Cardiac muscle cell (in vitro differentiated cells and primary cell): ENCODE measurements at regions not wholly inside any gene's neighbourhood (a gene's known extent, or its start where the extent isn't known, plus 50 kb on each side); places are given as distances from the start of the nearest gene placed in this dataset.
"Not testable (repeated sequence)": the region's sequence is repeated elsewhere in the genome, so short reads cannot be mapped to it uniquely, and the experiment has no call there.

Experiments
- DNase-seq, 2 donors: peaks; one replicate each; pipeline versions ENCODE4 v3.0.0 to v3.0.0-alpha.2; 2010 to 2017; ENCODE audit warnings: low read depth in 1 of 2, low spot score in 1 of 2
- H3K27ac ChIP-seq: fragments of 200-600 bp; sonication (generic); 2 replicates; pipeline ENCODE4 v1.5.1; 2016
- H3K27me3 ChIP-seq: fragments of 200-600 bp; sonication (generic); 2 replicates; pipeline ENCODE4 v1.6.0; 2016; ENCODE audit warnings: control low read depth
- H3K36me3 ChIP-seq: fragments of 200-600 bp; sonication (generic); 2 replicates; pipeline ENCODE4 v1.5.1; 2016; ENCODE audit warnings: control low read depth
- H3K4me1 ChIP-seq: fragments of 200-600 bp; sonication (generic); 2 replicates; pipeline ENCODE4 v1.8.1; 2017; ENCODE audit warnings: low read depth, mild to moderate bottlenecking, mixed run types
- H3K4me3 ChIP-seq: fragments of 200-600 bp; sonication (generic); 2 replicates; pipeline ENCODE4 v1.5.1; 2016; ENCODE audit warnings: mild to moderate bottlenecking
- H3K9me3 ChIP-seq: fragments of 200-600 bp; sonication (generic); 2 replicates; pipeline ENCODE4 v1.5.1; 2017; ENCODE audit warnings: low read depth, mild to moderate bottlenecking, control low read depth
- TF ChIP-seq, protein P1 (sequence below): IDR thresholded peaks from 2 replicates; pipeline ENCODE4 v1.5.1; 2012; ENCODE audit warnings: low read depth, mild to moderate bottlenecking, low read length

DNA sequence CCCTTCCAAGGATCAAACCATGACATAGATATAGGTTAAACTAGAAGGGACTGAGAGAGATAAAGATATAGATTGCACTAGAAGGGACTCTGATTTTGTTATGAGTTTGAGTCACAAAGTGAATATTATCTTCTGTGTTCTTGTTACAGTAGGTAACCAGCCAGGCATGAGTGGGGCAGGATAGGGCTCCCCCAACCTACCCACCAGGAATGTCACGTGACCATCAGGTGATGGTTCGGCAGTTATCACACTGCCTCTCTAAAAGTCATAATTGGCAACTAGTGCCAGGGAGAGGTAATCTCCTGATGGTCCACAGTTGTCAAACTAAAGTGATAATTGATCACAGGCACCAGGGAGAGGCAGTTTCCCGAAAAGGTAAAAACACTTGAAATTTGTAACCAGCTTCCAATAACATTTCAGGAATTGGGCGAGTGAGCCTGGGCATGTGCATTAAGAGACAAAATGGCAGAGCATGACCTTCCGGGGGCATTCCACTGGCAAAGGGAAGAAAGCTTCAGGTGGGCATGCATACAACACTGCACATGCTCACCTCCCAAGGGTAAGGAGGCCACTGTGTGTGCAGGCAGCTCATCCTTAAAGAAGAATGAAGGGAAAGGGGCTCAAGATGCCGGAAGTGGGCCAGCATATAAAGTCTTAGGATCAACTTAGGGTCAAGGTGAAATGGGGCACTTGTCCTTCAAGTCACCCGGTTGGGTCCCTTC is 533.6 kb upstream of the HTR2C start:
- no peaks in the 10 kb centered on the region for H3K27me3 ChIP-seq
- no peaks in the 10 kb centered on the region for H3K36me3 ChIP-seq
- no peak overlapping the region for H3K27ac ChIP-seq
- DNase-seq = no peak
- H3K4me1 ChIP-seq = no peaks in the 10 kb centered on the region
- TF ChIP-seq, protein P1, sequence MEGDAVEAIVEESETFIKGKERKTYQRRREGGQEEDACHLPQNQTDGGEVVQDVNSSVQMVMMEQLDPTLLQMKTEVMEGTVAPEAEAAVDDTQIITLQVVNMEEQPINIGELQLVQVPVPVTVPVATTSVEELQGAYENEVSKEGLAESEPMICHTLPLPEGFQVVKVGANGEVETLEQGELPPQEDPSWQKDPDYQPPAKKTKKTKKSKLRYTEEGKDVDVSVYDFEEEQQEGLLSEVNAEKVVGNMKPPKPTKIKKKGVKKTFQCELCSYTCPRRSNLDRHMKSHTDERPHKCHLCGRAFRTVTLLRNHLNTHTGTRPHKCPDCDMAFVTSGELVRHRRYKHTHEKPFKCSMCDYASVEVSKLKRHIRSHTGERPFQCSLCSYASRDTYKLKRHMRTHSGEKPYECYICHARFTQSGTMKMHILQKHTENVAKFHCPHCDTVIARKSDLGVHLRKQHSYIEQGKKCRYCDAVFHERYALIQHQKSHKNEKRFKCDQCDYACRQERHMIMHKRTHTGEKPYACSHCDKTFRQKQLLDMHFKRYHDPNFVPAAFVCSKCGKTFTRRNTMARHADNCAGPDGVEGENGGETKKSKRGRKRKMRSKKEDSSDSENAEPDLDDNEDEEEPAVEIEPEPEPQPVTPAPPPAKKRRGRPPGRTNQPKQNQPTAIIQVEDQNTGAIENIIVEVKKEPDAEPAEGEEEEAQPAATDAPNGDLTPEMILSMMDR = no peak
- no peaks in the 10 kb centered on the region for H3K9me3 ChIP-seq
- no peak overlapping the region for H3K4me3 ChIP-seq

DNA sequence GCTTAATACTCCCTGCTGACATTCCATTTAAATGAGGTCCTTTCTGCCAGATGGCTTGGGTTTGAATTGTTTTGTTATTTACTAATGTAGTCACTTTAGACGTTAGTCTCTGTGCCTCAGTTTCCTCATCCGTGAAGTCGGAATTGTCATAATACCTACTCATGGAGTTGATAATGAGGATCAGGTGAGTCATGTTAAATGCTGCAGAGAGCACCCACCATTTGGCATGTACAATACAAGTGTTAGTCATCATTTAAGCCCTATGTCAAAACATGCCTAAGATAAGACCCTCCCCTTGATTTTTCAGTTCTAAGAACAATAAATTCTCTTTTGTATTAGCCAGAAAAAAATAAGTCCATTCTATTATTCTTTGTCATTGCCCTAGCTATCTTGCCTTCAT is 534.8 kb upstream of the HTR2C start:
- Histone ChIP-seq H3K4me1 (no peaks in the 10 kb centered on the region), H3K36me3 (no peaks in the 10 kb centered on the region), H3K27ac (no peak overlapping the region), H3K27me3 (no peaks in the 10 kb centered on the region), H3K4me3 (no peak overlapping the region), H3K9me3 (no peaks in the 10 kb centered on the region)
- no peak for DNase-seq
- TF ChIP-seq, protein P1 = no peak

DNA sequence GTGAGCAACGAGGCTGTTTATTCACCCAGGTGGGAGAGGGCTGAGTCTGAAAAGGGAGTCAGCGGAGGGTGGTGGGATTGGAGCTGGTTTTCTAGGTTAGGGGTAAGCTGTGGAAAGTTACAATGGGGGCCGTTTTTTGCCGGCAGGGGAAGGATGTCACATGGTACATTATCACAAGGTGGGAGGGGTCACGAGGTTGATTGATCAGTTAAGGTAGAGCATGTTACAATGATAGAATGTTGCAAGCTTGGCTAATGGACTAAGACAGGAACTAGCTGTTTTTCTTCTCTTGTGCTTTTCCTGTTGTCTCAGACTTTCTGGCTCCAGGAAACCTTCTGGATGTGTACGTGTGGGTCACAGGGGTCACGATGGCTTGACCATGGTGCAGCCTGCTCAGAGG is 536.3 kb upstream of the HTR2C start:
- H3K27me3 ChIP-seq = no peaks in the 10 kb centered on the region
- no peaks in the 10 kb centered on the region for H3K9me3 ChIP-seq
- no peak overlapping the region for H3K27ac ChIP-seq
- TF ChIP-seq, protein P1 = no peak
- no peak for DNase-seq
- H3K4me1 ChIP-seq = no peaks in the 10 kb centered on the region
- no peaks in the 10 kb centered on the region for H3K36me3 ChIP-seq
- H3K4me3 ChIP-seq = no peak overlapping the region

DNA sequence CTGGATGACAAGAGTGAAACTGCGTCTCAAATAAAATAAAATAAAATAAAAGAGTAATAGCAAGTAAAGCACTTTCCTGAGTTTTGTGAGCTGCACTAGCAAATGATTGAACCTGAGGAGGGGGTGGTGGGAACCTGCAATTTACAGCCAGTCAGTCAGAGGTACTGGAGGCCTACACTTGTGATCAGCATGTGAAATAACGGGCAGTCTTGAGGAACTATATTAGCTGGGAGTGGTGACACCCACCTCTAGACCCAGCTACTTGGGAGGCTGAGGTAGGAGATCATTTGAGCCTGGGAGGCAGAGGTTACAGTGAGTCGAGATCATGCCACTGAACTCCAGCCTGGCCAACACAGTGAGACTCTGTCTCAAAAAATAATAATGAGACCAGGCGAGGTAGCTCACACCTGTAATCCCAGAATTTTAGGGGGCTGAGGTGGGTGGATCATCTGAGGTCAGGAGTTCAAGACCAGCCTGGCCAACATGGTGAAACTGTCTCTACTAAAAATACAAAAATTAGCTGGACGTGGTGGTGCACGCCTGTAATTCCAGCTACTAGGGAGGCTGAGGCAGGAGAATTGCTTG is 537.1 kb upstream of the HTR2C start:
- H3K27ac ChIP-seq = no peak overlapping the region
- H3K27me3 ChIP-seq = no peaks in the 10 kb centered on the region
- no peaks in the 10 kb centered on the region for H3K4me1 ChIP-seq
- H3K4me3 ChIP-seq = no peak overlapping the region
- DNase-seq = no peak
- TF ChIP-seq, protein P1 = no peak
- H3K36me3 ChIP-seq = no peaks in the 10 kb centered on the region
- H3K9me3 ChIP-seq = no peaks in the 10 kb centered on the region

DNA sequence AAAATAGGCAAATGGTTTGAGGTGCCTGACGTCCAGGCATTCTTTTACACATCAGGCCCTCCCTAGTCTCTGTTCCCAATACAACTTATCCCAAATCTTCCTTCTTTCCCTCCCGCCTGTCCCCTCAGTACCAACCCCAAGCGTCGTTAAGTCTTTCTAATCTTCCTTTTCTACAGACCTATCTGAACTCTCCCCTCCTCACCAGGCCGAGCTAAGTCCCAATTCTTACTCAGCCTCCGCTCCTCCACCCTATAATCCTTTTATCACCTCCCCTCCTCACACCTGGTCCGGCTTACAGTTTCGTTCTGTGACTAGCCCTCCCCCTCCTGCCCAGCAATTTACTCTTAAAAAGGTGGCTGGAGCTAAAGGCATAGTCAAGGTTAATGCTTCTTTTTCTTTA is 542.4 kb upstream of the HTR2C start:
- H3K27me3 ChIP-seq, H3K4me1 ChIP-seq, H3K36me3 ChIP-seq, DNase-seq, H3K9me3 ChIP-seq, H3K27ac ChIP-seq, H3K4me3 ChIP-seq: not testable (repeated sequence)

DNA sequence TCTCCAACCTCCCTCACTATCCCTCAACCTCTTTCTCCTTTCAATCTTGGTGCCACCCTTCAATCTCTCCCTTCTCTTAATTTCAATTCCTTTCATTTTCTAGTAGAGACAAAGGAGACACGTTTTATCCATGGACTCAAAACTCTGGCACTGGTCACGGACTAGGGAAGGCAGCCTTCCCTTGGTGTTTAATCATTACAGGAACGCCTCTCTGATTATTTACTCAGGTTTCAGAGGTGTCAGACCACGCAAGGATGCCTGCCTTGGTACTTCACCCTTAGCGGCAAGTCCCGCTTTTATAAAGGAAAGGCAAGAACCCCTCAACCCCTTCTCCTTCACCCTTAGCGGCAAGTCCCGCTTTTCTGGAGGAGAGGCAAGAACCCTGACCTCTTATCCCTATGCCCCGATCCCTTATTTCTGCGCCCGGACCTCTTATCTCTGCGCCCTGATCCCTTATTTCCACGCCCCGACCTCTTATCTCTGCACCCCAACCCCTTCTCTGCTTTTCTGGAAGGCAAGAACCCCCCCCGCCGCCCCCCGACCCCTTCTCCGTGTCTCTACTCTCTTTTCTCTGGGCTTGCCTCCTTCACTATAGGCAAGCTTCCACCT is 543.1 kb upstream of the HTR2C start:
- H3K4me1 ChIP-seq, H3K27me3 ChIP-seq, H3K36me3 ChIP-seq, H3K4me3 ChIP-seq, H3K9me3 ChIP-seq, DNase-seq, H3K27ac ChIP-seq: not testable (repeated sequence)

DNA sequence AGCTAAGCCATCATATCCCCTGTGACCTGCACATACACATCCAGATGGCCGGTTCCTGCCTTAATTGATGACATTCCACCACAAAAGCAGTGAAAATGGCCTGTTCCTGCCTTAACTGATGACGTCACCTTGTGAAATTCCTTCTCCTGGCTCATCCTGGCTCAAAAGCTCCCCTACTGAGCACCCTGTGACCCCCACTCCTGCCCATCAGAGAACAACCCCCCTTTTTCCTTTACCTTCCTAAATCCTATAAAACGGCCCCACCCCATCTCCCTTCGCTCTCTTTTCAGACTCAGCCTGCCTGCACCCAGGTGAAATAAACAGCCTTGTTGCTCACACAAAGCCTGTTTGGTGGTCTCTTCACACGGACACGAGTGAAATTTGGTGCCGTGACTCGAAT is 543.8 kb upstream of the HTR2C start:
- H3K9me3 ChIP-seq, H3K27ac ChIP-seq, H3K36me3 ChIP-seq, H3K4me1 ChIP-seq, H3K4me3 ChIP-seq, DNase-seq, H3K27me3 ChIP-seq: not testable (repeated sequence)
